ENCODE measurements at regions not wholly inside any gene's neighbourhood (a gene's known extent, or its start where the extent isn't known, plus 50 kb on each side); places are given as distances from the start of the nearest gene placed in this dataset.

GRCh38 chr12:85441741-85442140, 161.7 kb downstream of the ALX1 start:
- no peaks in the 10 kb centered on the region for H3K9me3 ChIP-seq (ENCODE audit: control insufficient read depth, insufficient read depth, low read depth, low read length)
- TF ChIP-seq ZNF747 (tag by site-specific recombination; IDR thresholded peaks at IDR 0.05): no peak
- TF ChIP-seq CTCF (tag by site-specific recombination; IDR thresholded peaks at IDR 0.05): peak; percentile 15; the same call in 1 of the 2 replicates
- TF ChIP-seq ZNF654 (tag by site-specific recombination; IDR thresholded peaks at IDR 0.05; ENCODE audit: low read depth): peak; percentile 64
- ChIA-PET POLR2A (no interaction called here), CTCF (interaction anchor here (0.6 to 1.9 kb wide), 10 partner anchors 11 to 1295 kb away, joined by 3 to 8 read pairs (median 3); no protein-coding TSS in a partner anchor)
- no peaks in the 10 kb centered on the region for H3K36me3 ChIP-seq (ENCODE audit: control insufficient read depth in 2 of 2, insufficient read depth in 1 of 2, low read length in 2 of 2)
- no peaks in the 10 kb centered on the region for H3K4me1 ChIP-seq (ENCODE audit: control insufficient read depth, insufficient read depth, low read length)
- no peak overlapping the region for H3K4me3 ChIP-seq (ENCODE audit: low read depth, low read length)
- H3K27ac ChIP-seq (ENCODE audit: extremely low read depth, low read depth, low read length): no peak overlapping the region

- CTCF ChIA-PET: interaction anchor here (0.6 to 2.4 kb wide), 7 partner anchors 15 to 1689 kb away, joined by 3 to 8 read pairs (median 3); no protein-coding TSS in a partner anchor
- TF ChIP-seq ZFHX2 (tag by site-specific recombination; conservative IDR thresholded peaks at IDR 0.05): no peak
- no peak for TF ChIP-seq ZNF692 (tag by site-specific recombination; IDR thresholded peaks at IDR 0.05)
- TF ChIP-seq KLF7 (tag by site-specific recombination; IDR thresholded peaks at IDR 0.05; ENCODE audit: borderline replicate concordance): no peak
- TF ChIP-seq REST (tag by site-specific recombination; IDR thresholded peaks at IDR 0.05): no peak
- no peak for TF ChIP-seq ZNF18 (tag by site-specific recombination; IDR thresholded peaks at IDR 0.05)
- TF ChIP-seq ZFP69B (tag by site-specific recombination; IDR thresholded peaks at IDR 0.05): no peak
- no peak for TF ChIP-seq ZNF544 (tag by site-specific recombination; IDR thresholded peaks at IDR 0.05)
- no peak for TF ChIP-seq ZBTB6 (tag by site-specific recombination; IDR thresholded peaks at IDR 0.05)
- no peak for TF ChIP-seq ZNF132 (tag by site-specific recombination; IDR thresholded peaks at IDR 0.05; ENCODE audit: borderline replicate concordance)
- no peak for TF ChIP-seq ZNF639 (tag by site-specific recombination; IDR thresholded peaks at IDR 0.05)
- TF ChIP-seq ZNF571 (tag by site-specific recombination; IDR thresholded peaks at IDR 0.05): no peak
- TF ChIP-seq ZNF274 (IDR thresholded peaks at IDR 0.05; ENCODE audit: low read length): no peak
- TF ChIP-seq ZNF274 (tag by site-specific recombination; IDR thresholded peaks at IDR 0.05; ENCODE audit: borderline replicate concordance): no peak
- TF ChIP-seq ZNF311 (tag by site-specific recombination; IDR thresholded peaks at IDR 0.05; ENCODE audit: borderline replicate concordance): no peak
- TF ChIP-seq ZNF223 (tag by site-specific recombination; IDR thresholded peaks at IDR 0.05): no peak
Measured at GRCh38 chr12:85445060-85445938, 165.3 kb downstream of the ALX1 start.

More at GRCh38 chr12:85445060-85445938, 165.3 kb downstream of the ALX1 start:
- H3K36me3 ChIP-seq (ENCODE audit: control insufficient read depth in 2 of 2, insufficient read depth in 1 of 2, low read length in 2 of 2): no peaks in the 10 kb centered on the region
- no peak overlapping the region for H3K4me3 ChIP-seq (ENCODE audit: low read depth, low read length)
- POLR2A ChIA-PET: no interaction called here
- no peak overlapping the region for H3K27ac ChIP-seq (ENCODE audit: extremely low read depth, low read depth, low read length)
- H3K9me3 ChIP-seq (ENCODE audit: control insufficient read depth, insufficient read depth, low read depth, low read length): no peaks in the 10 kb centered on the region
- H3K4me1 ChIP-seq (ENCODE audit: control insufficient read depth, insufficient read depth, low read length): no peaks in the 10 kb centered on the region

Data from HEK293 (cell line).